NCI-H2227 treated with DMSO at 0.1 percent for 48 hours (cell line): ENCODE measurements at regions not wholly inside any gene's neighbourhood (a gene's known extent, or its start where the extent isn't known, plus 50 kb on each side); places are given as distances from the start of the nearest gene placed in this dataset.
"Not testable (repeated sequence)": the region's sequence is repeated elsewhere in the genome, so short reads cannot be mapped to it uniquely, and the experiment has no call there.

Experiments
- DNase-seq: peaks from one replicate; lab custom pipeline; 2025; lab: John Stamatoyannopoulos, UW

DNA sequence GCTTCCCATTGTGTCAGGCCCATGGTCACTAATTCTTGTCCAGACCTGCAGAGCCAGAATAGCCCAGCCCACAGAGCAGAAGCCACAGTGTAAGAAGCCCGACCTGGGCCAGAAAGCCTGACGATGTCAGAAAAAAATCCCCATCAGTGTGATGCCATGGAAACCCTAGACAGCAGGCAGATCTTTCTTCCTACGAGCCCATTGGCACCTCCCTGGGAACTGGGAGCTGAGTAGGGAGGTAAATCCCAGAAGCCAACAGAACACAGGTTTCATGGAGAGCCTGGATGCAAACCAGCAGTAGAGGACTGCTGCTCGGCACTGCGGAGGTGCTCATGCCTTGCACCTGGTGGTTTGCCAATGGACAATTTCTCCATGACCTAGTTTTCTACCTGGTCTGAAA is 82.2 kb upstream of the SLC22A16 start:
- no peak for DNase-seq

DNA sequence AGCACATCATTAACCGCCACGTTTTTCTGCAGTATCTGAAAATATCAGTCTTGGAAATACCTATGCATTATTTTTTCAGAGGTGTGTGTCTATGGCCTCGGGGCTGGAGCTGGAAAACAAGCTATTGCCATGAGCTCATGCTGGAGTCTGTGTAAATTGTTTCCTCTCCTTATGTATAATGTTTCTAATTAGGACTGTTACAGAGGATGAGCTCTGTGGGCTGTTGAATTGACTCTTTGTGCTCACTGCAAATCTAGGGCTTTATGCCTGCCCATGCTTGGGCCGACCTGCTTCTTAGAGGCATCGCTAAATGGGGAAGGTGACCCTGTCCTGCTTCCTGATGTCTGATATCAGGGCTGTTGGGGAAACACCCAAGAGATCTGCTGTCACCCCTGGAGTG is 80.8 kb upstream of the SLC22A16 start:
- no peak for DNase-seq

DNA sequence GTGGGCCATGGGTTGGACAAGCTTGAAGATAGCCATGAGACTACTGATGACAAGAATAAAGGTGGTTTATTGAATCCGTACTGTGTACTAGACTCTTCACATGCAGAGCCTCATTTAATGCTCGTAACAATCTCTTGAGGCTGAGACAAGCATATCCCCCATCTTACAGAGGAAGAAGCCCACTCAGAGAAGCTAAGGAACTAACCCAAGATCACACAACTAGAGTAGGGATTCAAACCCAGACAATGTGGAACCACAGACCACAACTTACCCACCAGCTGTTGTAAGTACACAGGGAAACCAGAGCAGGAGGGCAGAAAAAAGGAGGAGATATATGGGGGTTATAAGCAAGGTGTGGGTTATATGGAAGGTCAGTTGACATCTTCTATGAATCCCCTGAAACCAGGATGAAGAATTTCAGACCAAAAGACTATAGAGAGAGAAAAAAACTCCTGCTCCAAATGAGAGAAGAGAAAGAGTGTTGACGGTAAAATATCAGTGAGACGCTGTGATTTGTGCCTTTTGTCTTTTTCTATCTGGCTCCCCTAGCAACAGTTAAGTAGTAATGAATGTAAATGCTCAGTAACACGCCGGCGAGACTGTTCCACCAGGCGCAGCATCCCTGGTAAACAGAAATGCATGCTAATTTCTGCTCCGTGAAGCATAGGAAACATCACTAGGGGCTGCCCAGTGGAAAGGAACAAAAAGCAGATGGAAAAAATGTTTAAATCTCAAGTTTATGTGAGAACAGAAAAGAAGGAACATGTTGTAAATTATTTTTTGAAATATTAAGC is 80.1 kb upstream of the SLC22A16 start:
- DNase-seq: no peak

DNA sequence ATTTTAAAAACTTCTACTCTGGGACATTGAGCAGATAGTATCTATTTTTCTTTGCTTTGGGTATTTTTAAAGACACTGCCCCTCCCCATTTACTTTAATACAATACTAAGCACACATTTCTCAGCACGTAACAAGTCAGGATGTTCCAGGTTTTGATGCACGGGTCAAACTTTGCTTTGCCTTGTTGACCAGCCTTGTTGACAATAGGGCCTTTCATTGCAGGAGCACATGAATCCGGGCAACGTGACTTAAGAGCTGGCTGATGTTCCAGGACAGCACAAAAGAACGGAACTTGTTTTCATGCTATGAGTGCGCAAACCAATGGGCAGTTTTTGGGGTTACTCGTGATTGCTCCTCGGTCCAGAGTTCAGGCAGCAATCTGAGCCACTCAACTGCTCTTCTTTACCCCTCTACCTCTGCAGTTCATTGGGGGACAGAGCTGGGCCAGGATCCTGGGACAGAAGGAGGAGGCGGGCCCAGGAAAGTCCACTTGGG is 78.6 kb upstream of the SLC22A16 start:
- DNase-seq: no peak

DNA sequence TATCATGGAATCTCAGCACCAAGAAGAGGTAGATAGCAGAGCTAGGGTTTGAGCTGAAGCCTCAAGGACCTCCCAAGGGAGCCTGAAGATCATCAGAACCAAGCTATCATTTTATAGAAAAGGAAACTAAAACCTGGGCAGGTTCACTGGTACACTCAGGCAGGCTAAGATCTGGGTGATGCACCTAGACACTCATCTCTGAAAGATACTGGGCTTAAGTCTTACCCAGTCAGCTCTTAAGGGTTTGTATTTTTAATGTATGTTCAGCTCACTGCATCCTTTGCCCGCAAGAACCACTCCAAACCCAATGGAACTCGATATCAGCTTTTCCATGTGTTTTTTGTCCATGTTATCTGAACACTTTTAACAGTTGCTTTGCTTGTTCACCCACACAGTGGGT is 78.0 kb upstream of the SLC22A16 start:
- no peak for DNase-seq

- DNase-seq: no peak
Observed at GRCh38 chr6:110552901-110553641, 76.7 kb upstream of the SLC22A16 start.

DNA sequence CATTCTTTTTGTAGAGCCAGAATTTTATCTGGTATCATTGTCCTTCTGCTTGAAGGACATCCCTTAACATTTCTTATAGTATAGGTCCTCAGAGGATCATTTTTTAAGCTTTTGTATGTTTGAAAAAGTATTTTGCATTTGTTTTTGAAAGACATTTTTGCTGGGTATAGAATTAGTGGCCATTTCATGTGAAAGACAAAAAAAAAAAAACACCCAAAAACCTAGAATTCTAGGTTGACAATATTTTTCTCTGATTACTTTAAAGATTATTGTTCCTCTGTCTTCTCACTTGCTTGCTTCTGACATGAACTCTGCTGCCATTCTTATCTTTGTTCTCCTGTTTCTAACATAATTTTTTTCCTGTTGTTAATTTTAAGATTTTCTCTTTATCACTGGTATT is 75.7 kb upstream of the SLC22A16 start:
- no peak for DNase-seq

DNA sequence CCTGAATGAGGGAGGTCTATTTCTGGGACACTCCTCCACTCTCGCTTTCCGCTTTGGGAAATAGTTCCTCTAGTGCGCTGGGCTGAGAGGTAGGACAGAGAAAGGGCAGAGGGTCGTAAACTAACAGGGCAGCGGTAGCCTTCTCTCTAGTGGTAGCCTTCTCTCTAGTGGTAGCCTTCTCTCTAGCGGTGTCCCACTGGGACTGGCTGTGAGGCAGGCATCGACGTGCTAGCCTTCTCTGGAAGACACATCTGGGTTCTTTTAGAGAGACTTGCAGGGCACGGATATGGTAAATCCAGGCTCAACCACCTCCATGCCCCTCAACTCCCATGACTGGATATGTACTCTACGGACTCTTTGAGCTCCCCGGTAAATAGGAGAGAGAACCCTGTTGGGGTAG is 74.7 kb upstream of the SLC22A16 start:
- DNase-seq: no peak

GRCh38 chr6:110550353-110550752 is 73.9 kb upstream of the SLC22A16 start:
- DNase-seq: no peak

GRCh38 chr6:110549277-110549676 is 72.9 kb upstream of the SLC22A16 start:
- no peak for DNase-seq

- DNase-seq: no peak
Observed at GRCh38 chr6:110548110-110548847, 71.9 kb upstream of the SLC22A16 start.

DNA sequence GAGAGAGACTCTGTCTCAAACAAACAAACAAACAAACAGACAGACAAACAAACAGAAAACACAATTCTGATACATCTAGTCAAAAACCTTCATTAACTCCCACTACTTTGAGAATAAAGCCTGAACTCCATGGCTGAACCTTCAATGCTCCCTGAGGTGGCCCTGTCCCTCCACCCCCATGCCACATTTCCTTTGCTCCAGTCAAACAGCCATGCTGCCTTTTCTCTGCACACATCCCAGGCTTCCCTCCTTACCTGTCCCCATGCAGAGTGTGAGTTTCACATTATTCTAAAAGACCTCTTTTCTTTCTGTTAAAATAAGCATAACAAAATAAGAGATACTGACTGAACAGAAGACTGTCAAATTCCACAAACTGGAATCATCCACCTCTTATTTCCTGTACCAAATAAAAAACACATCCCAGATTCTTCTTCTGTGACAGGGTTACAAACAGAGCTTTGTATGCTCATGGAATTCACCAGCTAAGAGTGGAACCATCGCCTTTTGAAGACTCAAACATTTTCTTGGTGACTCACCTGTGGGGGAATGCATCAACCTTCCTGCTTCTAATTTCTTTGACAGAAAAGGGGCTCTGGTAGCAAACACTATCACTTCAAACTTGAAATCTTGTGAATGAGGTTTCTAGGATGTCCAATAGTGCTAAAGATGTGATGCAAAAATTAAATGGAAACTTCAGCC is 71.0 kb upstream of the SLC22A16 start:
- DNase-seq: no peak

DNA sequence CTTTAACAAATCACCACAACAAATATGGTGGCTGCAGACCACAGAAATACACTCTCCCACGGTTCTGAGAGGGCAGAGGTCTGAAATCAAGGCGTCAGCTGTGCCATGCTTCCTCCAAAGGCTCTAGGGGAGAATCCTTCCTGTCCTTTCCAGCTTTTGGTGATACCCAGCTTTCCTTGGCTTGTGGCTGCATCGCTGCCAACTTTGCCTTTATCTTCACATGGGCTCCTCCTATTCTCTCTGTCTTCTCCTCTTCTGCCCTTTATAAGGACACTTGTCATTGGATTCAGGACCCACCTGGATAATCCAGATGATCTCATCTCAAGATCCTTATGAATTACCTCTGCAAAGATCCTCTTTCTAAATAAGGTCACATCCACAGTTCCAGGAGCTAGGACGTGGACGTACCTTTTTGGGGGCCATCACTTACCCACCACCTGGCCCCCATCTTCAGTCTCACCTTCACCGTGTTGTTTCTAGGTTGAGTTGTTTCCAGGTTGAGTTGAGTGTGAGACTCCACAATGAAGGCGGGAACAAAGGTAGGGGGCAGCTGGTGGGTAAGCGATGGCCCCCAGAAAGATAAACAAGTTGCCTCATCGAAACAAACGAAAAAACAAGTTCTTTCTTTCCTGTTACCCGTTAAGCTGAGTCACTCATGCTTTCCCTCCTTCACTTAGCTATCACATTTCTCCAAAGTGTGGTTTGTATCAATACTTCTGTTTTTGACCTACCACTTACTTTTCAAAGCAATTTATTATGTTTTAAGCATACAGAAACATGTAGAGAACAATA is 68.9 kb upstream of the SLC22A16 start:
- no peak for DNase-seq

DNA sequence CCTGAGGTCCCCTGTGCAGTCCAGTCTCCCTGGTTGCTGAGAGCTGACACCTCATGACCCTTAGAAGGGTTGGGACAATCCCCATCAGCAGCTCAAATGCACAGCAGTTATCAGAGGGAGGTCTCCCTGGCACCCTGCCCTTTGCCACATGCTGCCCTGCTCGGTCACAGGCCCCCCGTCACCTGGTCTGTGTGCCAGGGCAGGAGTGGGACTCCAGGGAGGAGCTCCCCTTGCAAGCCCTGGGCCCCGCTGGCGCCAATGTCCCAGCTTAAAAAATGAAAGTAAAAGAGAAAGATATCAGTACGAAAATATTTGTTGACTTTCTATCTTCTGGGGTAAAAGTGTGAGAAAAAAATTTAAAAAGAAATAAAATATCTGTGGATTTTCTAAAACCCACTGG is 68.1 kb upstream of the SLC22A16 start:
- DNase-seq: no peak

DNA sequence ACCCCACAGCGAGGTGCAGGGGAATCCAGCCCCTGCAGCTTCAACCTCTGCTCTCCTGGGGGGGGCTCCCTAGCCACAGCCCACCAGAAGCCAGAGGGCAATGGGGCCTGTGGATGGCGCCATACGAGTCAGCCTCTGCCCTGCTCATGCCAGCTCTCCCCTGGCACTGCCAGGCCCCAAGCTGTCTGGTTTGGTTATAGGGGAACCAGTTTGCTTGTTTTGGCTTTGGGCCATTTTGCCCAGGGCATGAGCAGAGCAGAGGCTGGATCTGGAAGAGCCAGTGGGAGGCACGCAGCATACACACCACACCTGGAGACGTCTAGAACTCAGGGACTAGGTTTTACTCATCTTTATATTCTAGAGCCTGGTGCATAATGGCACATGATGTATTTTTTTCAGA is 66.7 kb upstream of the SLC22A16 start:
- no peak for DNase-seq

DNA sequence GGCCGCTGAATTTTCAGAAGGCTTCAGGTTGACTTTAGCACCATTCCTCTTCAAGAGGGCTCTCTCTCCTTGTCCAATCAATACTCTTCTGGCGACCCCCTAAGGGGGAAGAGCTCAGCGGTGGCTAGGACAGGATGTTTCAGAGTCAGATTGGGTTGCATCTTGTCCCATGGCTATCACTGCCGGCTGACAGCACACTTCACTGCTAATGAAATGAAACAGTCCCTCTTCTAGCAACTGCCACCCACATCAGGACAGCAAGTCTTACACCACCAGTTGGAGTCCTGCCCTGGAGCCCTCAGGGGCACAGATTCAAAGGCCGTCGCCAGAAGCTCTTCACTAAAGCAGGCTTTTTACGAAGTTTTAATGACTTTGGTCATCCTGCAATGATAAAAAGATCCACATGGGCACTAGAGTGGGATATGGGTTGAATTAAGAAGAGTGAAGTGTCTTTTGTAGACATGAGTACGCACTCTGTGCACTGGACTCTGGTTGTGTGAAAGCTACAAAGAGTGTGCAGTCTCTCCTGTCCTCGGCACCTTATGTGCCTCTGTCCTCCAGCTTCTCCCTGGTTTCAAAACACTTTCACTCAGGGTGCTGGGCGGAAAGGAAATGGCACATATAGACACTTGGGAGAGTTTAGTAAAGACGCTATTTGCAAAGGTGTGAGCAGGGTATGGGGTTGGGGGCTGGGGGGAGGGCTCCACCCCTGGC is 66.1 kb upstream of the SLC22A16 start:
- no peak for DNase-seq

- no peak for DNase-seq
Observed at GRCh38 chr6:110541701-110542309, 65.4 kb upstream of the SLC22A16 start.

DNA sequence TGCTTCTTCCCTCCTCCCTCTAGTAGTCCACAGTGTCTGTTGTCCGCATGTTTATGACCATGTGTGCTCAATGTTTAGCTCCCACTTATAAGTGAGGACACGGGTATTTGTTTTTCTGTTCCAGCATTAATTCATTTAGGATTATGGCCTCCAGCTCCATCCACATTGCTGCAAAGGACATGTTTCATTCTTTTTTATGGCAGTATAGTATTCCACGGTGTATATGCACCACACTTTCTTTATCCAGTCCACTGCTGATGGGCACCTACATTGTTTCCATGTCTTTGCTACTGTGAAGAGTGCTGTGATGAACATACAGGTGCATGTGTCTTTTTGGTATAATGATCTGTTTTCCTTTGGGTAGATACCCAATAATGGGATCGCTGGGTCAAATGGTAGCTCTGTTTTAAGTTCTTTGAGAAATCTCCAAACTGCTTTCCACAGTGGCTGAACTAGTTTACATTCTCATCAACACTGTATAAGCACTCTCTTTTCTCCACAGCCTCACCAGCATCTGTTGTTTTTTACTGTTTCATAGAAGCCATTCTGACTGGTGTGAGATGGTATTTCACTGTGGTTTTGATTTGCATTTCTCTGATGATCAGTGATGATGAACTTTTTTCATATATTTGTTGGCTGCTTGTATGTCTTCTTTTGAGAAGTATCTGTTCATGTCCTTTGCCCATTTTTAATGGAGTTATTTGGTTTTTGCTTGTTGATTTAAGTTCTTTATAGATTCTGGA is 63.0 kb upstream of the SLC22A16 start:
- DNase-seq: not testable (repeated sequence)

- no peak for DNase-seq
Observed at GRCh38 chr6:110538416-110539160, 62.2 kb upstream of the SLC22A16 start.
